Hematopoietic multipotent progenitor cell treated with erythropoietin and hydrocortisone succinate and interleukin-3 and kit ligand, for 4 days (in vitro differentiated cells): ENCODE measurements at regions not wholly inside any gene's neighbourhood (a gene's known extent, or its start where the extent isn't known, plus 50 kb on each side); places are given as distances from the start of the nearest gene placed in this dataset.
"Not testable (repeated sequence)": the region's sequence is repeated elsewhere in the genome, so short reads cannot be mapped to it uniquely, and the experiment has no call there.

Experiments
- DNase-seq: peaks from one replicate; pipeline ENCODE4 v3.0.0-alpha.2; 2015

GRCh38 chrX:75673468-75673867 lies 111.6 kb downstream of the MAGEE2 start:
- no peak for DNase-seq

DNA sequence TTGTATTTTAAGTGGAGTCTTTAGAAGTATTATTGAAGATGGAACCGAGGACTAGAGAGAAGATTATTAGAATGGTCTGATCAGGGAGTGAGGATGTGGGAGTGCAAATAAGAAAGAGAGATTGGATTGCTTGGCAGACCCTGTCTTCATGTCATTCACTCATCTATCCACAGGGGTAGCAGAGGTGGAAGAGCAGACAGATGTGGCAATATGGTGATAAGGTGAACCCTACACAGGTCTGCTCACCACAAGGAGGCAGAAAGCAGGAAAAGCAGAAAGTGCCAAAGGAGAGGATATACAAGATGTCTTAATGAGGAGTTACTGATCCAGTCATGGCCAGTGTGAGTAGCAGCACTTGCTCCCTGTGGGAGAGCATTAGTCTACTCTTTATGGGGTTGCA lies 129.4 kb downstream of the MAGEE2 start:
- no peak for DNase-seq

DNA sequence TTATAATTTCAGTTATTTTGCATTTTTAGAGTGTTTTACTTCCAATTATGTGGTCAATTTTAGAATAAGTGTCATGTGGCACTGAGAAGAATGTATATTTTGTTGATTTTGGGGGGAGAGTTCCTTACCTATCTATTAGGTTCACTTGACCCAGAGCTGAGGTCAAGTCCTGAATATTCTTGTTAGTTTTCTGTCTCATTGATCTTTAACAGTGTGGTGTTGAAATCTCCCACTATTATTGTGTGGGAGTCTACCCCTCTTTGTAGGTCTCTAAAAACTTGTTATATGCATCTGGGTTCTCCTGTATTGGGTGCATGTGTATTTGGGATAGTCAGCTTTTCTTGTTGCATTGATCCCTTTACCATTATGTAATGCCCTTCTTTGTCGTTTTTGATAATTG lies 127.0 kb upstream of the ZDHHC15 start:
- DNase-seq = no peak

DNA sequence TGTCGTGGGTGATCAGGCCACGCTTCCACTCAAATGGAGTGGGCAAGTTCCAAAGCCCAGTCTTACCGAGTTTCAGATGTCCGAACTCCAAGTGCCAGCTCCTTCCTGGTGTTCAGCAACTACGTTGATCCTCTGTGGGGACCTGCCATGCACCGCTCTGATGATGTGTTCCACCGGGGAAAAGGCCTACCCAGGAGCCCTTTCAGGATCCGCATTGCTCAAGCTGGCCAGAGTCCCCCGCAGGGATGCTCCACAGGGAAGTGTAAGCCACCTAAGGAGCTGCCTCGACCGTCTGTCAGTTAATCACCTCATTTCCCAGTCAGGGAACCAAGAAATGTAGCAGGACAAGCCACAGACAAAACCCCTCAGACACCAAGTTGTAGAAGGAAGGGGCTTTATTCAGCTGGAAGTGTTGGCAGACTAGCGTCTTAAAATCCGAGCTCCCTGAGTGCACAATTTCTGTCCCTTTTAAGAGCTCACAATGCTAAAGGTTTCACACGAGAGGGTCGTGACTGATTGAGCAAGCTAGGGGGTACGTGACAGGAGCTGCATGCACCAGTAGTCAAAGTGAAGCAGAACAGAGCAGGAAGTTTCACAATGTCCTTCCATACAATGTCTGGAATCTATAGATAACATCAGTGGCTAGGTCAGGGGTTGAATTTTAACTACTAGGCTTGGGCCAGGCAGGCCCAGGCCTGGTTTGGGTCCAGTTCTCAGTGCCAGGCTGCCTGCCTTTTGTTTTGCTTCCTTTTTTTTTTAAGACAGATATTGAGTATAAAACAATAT lies 126.2 kb upstream of the ZDHHC15 start:
- DNase-seq = peak; percentile 7

DNA sequence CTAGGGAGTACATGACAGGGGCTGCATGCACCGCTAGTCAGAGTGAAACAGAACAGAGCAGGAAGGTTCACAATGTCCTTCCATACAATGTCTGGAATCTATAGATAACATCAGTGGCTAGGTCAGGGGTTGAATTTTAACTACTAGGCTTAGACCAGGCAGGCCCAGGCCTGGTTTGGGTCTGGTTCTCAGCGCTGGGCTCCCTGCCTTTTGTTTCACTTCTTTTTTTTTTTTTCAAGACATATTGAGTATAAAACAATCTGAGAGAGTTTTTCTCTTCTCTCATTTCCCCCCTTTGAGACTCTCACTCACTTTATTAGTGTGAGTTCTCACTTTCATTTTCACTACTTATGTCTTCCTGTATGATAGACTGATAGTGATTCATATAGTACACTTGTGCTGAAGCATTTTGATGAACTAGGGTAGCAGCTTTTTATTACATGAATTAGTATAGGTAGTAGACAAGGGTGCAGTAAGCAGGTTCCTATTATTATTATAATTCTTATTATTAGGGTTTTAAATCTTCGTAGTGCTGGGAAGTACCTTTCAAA lies 120.0 kb upstream of the ZDHHC15 start:
- no peak for DNase-seq

- no peak for DNase-seq
These were observed 115.5 kb upstream of the ZDHHC15 start for GRCh38 chrX:75638332-75638731.

DNA sequence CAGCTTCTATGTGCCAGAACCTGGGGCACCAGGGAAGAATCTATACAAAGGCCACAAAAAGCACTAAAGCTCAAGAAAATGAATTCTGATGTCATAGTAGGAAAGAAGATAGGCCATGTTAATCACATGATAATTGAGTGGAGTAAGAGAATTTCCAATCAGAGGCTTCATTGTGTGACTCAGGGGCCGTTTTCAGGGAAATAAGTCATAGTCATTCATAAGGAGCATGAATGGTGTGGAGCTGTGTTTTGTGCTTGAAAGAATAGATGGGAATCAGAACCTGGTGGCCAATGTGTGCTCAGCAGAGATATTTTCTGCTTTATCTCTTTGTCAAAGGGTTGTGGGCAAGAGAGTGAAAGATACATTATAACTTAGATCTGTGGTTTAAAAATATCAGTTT lies 102.4 kb upstream of the ZDHHC15 start:
- no peak for DNase-seq

DNA sequence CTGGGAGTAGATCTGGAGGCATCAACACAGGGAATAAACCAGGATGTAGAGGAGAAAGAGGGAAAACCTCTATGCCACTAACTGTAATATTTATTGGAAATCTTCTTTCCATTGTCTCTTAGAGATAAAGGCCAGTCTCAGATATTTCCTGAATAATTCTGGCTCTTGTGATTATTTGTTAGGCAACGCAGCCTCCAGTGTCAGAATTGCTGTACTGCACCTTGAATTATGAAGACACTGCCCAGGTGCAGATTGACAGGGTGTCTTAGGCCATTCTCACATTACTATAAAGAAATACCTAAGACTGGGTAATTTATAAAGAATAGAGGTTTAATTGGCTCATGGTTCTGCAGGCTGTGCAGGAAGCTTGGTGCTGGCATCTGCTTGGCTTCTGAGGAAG lies 100.7 kb upstream of the ZDHHC15 start:
- DNase-seq = peak; percentile 28

- no peak for DNase-seq
These were observed 86.6 kb upstream of the ZDHHC15 start for GRCh38 chrX:75609406-75609805.

DNA sequence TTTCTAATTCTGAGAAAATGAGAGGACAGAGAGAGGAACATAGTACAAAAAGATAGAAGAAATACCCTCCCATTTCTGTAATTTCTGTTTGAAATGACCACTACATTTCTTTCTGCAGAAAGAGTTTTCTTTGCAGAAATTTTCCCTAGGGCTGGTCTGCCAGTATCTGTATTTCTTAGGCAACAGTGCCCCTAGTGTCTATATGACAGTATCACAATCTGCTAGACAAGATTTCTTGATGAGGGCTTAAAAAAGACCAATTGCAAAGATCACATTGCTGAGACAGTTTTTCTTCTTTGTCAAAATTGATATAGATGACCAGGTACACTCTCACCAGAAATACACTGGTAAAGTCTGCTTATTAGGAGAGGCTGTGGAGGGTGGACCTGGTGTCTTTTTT lies 81.0 kb upstream of the ZDHHC15 start:
- peak; percentile 63 for DNase-seq

DNA sequence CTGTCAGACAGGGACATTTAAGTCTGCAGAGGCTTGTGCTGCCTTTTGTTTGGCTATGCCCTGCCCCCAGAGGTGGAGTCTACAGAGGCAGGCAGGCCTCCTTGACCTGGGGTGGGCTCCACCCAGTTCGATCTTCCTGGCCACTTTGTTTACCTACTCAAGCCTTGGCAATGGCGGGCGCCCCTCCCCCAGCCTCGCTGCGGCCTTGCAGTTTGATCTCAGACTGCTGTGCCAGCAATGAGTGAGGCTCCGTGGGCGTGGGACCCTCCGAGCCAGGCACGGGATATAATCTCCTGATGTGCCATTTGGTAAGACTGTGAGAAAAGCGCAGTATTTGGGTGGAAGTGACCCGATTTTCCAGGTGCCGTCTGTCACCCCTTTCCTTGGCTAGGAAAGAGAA lies 79.2 kb upstream of the ZDHHC15 start:
- DNase-seq = not testable (repeated sequence)

- DNase-seq = no peak
These were observed 73.3 kb upstream of the ZDHHC15 start for GRCh38 chrX:75596178-75596577.

GRCh38 chrX:75593186-75593585 lies 70.3 kb upstream of the ZDHHC15 start:
- not testable (repeated sequence) for DNase-seq

DNA sequence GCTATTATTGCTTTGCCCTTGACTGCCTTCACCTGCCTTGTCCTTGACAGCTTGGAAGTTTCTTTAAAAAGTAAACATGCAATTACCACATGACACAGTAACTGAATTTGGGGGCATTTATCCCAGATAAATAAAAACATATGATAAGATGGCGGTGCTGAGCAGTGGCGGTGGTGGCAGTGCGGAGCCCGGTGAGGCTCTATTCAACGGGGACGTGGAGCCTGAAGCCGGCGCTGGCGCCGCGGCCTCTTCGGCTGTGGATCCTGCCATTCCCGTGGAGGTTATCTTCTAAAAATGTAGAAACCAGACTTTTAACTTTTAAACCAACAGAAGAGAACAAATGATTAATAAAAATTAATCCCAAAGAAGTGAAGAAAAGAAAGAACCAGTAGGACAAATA lies 59.7 kb upstream of the ZDHHC15 start:
- DNase-seq = no peak
